Glutamatergic neuron (in vitro differentiated cells): ENCODE measurements at regions not wholly inside any gene's neighbourhood (a gene's known extent, or its start where the extent isn't known, plus 50 kb on each side); places are given as distances from the start of the nearest gene placed in this dataset.

ENCODE experiments used
- DNase-seq: peaks from one replicate; pipeline ENCODE4 v3.0.0; 2022
- H3K27ac Mint-ChIP-seq: one replicate; pipeline ENCODE4 v1.8.0; 2020; ENCODE audit warnings: mild to moderate bottlenecking, mixed read lengths, inconsistent platforms; ENCODE audit not compliant: unreplicated experiment
- H3K27me3 Mint-ChIP-seq: one replicate; pipeline ENCODE4 v1.8.0; 2020; ENCODE audit warnings: mild to moderate bottlenecking, moderate library complexity, mixed read lengths, inconsistent platforms; ENCODE audit not compliant: unreplicated experiment
- H3K36me3 Mint-ChIP-seq: one replicate; pipeline ENCODE4 v1.8.0; 2020; ENCODE audit warnings: mild to moderate bottlenecking, mixed read lengths, inconsistent platforms; ENCODE audit not compliant: unreplicated experiment
- H3K4me1 Mint-ChIP-seq: one replicate; pipeline ENCODE4 v1.8.0; 2020; ENCODE audit warnings: mild to moderate bottlenecking, low read depth, mixed read lengths, inconsistent platforms; ENCODE audit not compliant: unreplicated experiment
- H3K4me3 Mint-ChIP-seq: one replicate; pipeline ENCODE4 v1.8.0; 2020; ENCODE audit warnings: mild to moderate bottlenecking, mixed read lengths, inconsistent platforms; ENCODE audit not compliant: unreplicated experiment
- H3K9me3 Mint-ChIP-seq: one replicate; pipeline ENCODE4 v1.8.0; 2020; ENCODE audit warnings: mild to moderate bottlenecking, moderate library complexity, mixed read lengths, inconsistent platforms; ENCODE audit not compliant: unreplicated experiment
- TF ChIP-seq, protein P1 (sequence below): fragments of 200-600 bp; sonication (generic); IDR thresholded peaks from one replicate; pipeline ENCODE4 v1.5.0; 2021; ENCODE audit not compliant: partially characterized antibody, unreplicated experiment

DNA sequence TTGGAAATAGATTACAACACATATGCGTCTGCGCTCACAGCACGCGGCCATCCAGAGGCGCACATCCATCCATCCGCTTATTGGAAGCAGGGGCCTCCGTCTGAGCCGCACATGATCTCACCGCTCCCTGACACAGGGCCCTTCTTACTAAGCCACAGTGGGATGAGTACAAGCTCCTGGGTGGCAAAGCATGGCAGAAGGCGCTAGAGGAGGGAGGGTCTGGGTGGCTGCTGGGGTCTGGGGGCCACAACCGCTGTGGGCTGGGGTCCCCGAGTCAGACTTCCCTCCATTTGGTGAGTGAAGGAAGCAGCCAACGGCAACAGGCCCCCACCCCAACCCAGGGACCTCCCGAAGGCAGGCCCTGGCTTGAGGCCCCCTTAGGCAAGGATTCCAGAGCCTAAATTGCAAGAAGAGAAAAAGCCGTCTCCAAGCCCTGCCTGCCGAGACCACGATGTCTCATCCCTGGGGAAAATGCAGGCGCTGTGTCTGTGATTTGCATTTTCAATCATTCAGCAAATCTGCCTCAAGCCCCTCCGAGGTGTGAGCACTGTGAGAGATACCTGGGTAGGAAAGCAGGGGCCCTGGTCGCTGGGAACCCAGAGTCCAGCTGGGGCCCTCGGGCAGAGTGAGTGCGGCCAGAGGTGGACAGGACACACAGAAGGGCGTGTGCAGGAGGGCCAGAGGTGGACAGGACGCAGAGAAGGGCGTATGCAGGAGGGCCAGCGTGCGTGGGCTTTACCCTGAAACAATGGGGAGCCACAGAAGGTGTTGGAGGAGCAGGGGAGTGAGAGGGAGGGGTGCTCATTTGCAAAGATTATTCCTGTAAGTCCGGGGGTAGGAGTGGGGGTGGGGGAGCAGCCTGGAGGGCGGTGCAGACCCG, 135.7 kb downstream of the OLFM1 start:
- Mint-ChIP-seq H3K27ac (no peak overlapping the region), H3K9me3 (no peaks in the 10 kb centered on the region), H3K36me3 (no peaks in the 10 kb centered on the region), H3K4me1 (peaks cover 20% of the 10 kb centered on the region), H3K4me3 (peak overlapping the region; percentile 38), H3K27me3 (peaks cover 4% of the 10 kb centered on the region)
- TF ChIP-seq, protein P1, sequence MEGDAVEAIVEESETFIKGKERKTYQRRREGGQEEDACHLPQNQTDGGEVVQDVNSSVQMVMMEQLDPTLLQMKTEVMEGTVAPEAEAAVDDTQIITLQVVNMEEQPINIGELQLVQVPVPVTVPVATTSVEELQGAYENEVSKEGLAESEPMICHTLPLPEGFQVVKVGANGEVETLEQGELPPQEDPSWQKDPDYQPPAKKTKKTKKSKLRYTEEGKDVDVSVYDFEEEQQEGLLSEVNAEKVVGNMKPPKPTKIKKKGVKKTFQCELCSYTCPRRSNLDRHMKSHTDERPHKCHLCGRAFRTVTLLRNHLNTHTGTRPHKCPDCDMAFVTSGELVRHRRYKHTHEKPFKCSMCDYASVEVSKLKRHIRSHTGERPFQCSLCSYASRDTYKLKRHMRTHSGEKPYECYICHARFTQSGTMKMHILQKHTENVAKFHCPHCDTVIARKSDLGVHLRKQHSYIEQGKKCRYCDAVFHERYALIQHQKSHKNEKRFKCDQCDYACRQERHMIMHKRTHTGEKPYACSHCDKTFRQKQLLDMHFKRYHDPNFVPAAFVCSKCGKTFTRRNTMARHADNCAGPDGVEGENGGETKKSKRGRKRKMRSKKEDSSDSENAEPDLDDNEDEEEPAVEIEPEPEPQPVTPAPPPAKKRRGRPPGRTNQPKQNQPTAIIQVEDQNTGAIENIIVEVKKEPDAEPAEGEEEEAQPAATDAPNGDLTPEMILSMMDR, result no peak
- DNase-seq, result no peak

DNA sequence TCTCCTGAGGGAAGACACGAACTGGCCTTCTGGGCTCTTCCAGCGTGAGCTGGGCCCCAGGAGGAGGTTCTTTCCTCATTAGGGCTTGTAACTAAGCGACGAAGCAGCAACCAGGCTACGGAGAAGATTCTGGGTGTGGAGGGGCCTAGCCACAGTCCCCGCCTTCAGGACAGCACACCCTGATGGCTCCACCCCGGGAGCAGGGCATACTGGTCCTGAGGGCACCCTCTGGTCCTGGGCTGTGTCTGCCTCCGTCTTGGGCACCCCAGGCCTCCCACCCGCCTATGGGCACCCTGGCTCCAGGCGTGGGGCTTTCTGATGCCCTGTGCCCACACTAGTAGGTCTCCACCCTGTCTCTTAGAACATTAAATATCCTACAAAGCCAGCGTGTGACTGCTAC, 136.4 kb downstream of the OLFM1 start:
- TF ChIP-seq, protein P1, result no peak
- peaks cover 13% of the 10 kb centered on the region for H3K4me1 Mint-ChIP-seq
- peak overlapping the region; percentile 38 for H3K4me3 Mint-ChIP-seq
- no peaks in the 10 kb centered on the region for H3K9me3 Mint-ChIP-seq
- H3K27ac Mint-ChIP-seq, result peak overlapping the region; percentile 59
- peaks cover 4% of the 10 kb centered on the region for H3K27me3 Mint-ChIP-seq
- no peaks in the 10 kb centered on the region for H3K36me3 Mint-ChIP-seq
- DNase-seq, result no peak

DNA sequence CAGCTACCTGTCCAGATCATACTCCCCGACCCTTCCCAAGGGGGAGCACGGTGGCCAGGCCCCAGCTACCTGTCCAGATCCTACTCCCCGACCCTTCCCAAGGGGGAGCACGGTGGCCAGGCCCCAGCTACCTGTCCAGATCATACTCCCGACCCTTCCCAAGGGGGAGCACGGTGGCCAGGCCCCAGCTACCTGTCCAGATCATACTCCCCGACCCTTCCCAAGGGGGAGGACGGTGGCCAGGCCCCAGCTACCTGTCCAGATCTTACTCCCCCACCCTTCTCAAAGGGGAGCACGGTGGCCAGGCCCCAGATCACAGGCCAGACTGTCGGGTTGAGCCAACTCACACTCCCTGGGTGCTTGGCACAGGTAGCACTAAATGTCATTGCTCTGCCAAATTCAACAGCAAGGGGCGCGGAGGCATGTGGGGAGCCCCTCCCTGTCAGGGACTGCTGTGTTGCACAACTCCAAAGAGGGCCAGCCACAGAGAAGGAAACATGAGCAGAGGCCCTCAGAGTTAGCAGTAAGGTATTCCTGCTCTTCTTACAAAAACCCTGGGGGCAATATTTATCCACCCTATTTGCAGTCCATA, 136.9 kb downstream of the OLFM1 start:
- Mint-ChIP-seq H3K9me3 (no peaks in the 10 kb centered on the region), H3K4me3 (no peak overlapping the region), H3K36me3 (no peaks in the 10 kb centered on the region), H3K27ac (peak overlapping the region; percentile 59), H3K27me3 (peaks cover 4% of the 10 kb centered on the region), H3K4me1 (peaks cover 11% of the 10 kb centered on the region)
- no peak for DNase-seq
- TF ChIP-seq, protein P1, result no peak

DNA sequence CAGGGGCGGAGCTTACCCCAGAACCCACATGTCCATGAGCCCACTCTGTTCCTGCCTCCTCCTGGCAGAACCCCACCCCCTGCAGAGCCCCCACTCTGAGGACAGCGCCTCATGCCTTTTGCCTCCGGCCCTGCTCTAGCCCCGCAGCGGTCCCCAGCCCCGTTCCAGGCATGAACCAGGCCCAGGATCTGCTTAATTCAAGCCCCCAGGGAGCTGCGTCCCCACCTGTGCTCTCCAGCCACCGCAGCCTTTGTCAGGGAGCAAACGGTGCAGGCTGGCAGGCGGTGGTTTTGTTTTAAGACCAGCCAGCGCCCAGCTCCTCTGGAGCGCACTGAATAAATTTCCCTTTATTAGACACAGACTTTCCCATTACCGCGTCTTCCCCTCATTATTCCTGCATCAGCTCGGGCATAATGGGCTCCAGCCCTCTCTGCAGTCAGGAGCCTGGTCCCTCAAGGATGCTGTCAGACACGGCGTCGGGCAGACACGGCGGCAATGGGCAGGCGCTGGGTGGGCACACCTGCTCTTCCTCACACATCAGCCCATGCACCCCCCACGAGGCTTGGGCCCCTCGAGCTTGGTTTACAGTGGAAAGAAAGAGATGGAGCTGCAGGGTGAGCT, 137.6 kb downstream of the OLFM1 start:
- TF ChIP-seq, protein P1, result no peak
- H3K4me1 Mint-ChIP-seq, result peaks cover 11% of the 10 kb centered on the region
- no peak overlapping the region for H3K4me3 Mint-ChIP-seq
- no peak overlapping the region for H3K27ac Mint-ChIP-seq
- H3K36me3 Mint-ChIP-seq, result no peaks in the 10 kb centered on the region
- H3K27me3 Mint-ChIP-seq, result no peaks in the 10 kb centered on the region
- H3K9me3 Mint-ChIP-seq, result peaks cover 3% of the 10 kb centered on the region
- peak; percentile 75 for DNase-seq
